K562 (cell line): ENCODE measurements at regions not wholly inside any gene's neighbourhood (a gene's known extent, or its start where the extent isn't known, plus 50 kb on each side); places are given as distances from the start of the nearest gene placed in this dataset.
A peak's percentile ranks its signal among the peaks of the same experiment; 100 is the strongest.

Experiments used
- CBX5 ChIP-seq: IDR thresholded peaks from 2 replicates; pipeline ENCODE4 v1.6.1; 2014; ENCODE audit warnings: low read depth, borderline replicate concordance
- CHD7 ChIP-seq: fragments of 200-600 bp; sonication (generic); IDR thresholded peaks from one replicate; pipeline ENCODE4 v1.6.1; 2012; ENCODE audit warnings: mild to moderate bottlenecking, low read depth, low read length, inconsistent platforms
- EGR1 ChIP-seq: fragments of 450-650 bp; conservative IDR thresholded peaks from 2 replicates; pipeline ENCODE4 v1.6.1; 2017; ENCODE audit warnings: mild to moderate bottlenecking
- HBP1 ChIP-seq: fragments of 450-650 bp; formaldehyde crosslinking; IDR thresholded peaks from 2 replicates; pipeline ENCODE4 v1.4.0; 2022; ENCODE audit warnings: missing genetic modification characterization
- ID3 ChIP-seq, 2 experiments: fragments of 250-450 bp in 1 of 2; fragments of 450-650 bp in 1 of 2; sonication (Bioruptor Pico) in 1 of 2; IDR thresholded peaks; 2 replicates each; pipeline versions ENCODE4 v1.6.1 to v1.8.0; 2016 to 2021; ENCODE audit warnings: mild to moderate bottlenecking in 2 of 2, moderate library complexity in 2 of 2, missing compliant biosample characterization in 1 of 2, missing genetic modification characterization in 1 of 2
- KLF16 ChIP-seq: IDR thresholded peaks from 2 replicates; pipeline ENCODE4 v1.6.1; 2016; ENCODE audit warnings: antibody characterized with exemption
- LARP7 ChIP-seq: fragments of 450-650 bp; IDR thresholded peaks from 2 replicates; pipeline ENCODE4 v1.6.1; 2016
- TSC22D4 ChIP-seq: fragments of 450-650 bp; IDR thresholded peaks from 2 replicates; pipeline ENCODE4 v1.6.1; 2016; ENCODE audit warnings: missing genetic modification characterization, missing biosample characterization, control low read depth
- U2AF2 ChIP-seq: fragments of 200-400 bp; formaldehyde crosslinking; optimal IDR thresholded peaks from 2 replicates; pipeline ENCODE3; 2017; ENCODE audit warnings: low read depth, mild to moderate bottlenecking, low read length
- ZNF212 ChIP-seq: fragments of 450-650 bp; formaldehyde crosslinking; IDR thresholded peaks from 2 replicates; pipeline ENCODE4 v1.4.0; 2020; ENCODE audit warnings: mild to moderate bottlenecking
- ZNF449 ChIP-seq: fragments of 250-450 bp; sonication (Bioruptor Pico); IDR thresholded peaks from 2 replicates; pipeline ENCODE4 v1.8.0; 2022; ENCODE audit warnings: moderate library complexity, mild to moderate bottlenecking, inconsistent platforms
- ZNF511 ChIP-seq: sonication (generic); formaldehyde crosslinking; IDR thresholded peaks from 2 replicates; pipeline ENCODE4 v1.8.0; 2022; ENCODE audit warnings: mild to moderate bottlenecking, missing genetic modification reagents
- ZSCAN32 ChIP-seq: fragments of 450-650 bp; formaldehyde crosslinking; IDR thresholded peaks from 2 replicates; pipeline ENCODE4 v1.4.0; 2020; ENCODE audit warnings: mild to moderate bottlenecking, moderate library complexity

- TF ChIP-seq CHD7 (no peak), U2AF2 (no peak), ZNF212 (no peak), EGR1 (no peak), ZSCAN32 (peak; percentile 95), HBP1 (CRISPR knock-in tag) (no peak), ID3 (CRISPR knock-in tag; IDR thresholded peaks at IDR 0.05) (no peak), ID3 (tag; IDR thresholded peaks at IDR 0.05) (no peak), LARP7 (no peak), ZNF511 (no peak), CBX5 (no peak), ZNF449 (CRISPR knock-in tag) (no peak), TSC22D4 (tag) (no peak), KLF16 (no peak)
These were observed 485.2 kb upstream of the PROK2 start (continued) for GRCh38 chr3:72270072-72270681.
